ENCODE measurements at regions not wholly inside any gene's neighbourhood (a gene's known extent, or its start where the extent isn't known, plus 50 kb on each side); places are given as distances from the start of the nearest gene placed in this dataset.

GRCh38 chr7:16338065-16338464, 83.3 kb downstream of the CRPPA start:
- TF ChIP-seq, protein P1, sequence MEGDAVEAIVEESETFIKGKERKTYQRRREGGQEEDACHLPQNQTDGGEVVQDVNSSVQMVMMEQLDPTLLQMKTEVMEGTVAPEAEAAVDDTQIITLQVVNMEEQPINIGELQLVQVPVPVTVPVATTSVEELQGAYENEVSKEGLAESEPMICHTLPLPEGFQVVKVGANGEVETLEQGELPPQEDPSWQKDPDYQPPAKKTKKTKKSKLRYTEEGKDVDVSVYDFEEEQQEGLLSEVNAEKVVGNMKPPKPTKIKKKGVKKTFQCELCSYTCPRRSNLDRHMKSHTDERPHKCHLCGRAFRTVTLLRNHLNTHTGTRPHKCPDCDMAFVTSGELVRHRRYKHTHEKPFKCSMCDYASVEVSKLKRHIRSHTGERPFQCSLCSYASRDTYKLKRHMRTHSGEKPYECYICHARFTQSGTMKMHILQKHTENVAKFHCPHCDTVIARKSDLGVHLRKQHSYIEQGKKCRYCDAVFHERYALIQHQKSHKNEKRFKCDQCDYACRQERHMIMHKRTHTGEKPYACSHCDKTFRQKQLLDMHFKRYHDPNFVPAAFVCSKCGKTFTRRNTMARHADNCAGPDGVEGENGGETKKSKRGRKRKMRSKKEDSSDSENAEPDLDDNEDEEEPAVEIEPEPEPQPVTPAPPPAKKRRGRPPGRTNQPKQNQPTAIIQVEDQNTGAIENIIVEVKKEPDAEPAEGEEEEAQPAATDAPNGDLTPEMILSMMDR (IDR thresholded peaks at IDR 0.05; ENCODE audit: low read depth, low read length) = no peak
- no peak for TF ChIP-seq MYC (IDR thresholded peaks at IDR 0.05; ENCODE audit: low read depth, low read length)
- TF ChIP-seq POLR2A (IDR thresholded peaks at IDR 0.05; ENCODE audit: extremely low read depth, insufficient read length) = no peak

Measured in NB4 (cell line).